ENCODE measurements at regions not wholly inside any gene's neighbourhood (a gene's known extent, or its start where the extent isn't known, plus 50 kb on each side); places are given as distances from the start of the nearest gene placed in this dataset.
A peak's percentile ranks its signal among the peaks of the same experiment; 100 is the strongest.

GRCh38 chr2:107242811-107243210, 356.8 kb upstream of the ST6GAL2 start:
- in situ Hi-C loops (cut with HindIII; ENCODE audit: low pct_unique_long_range_greater_than_20kb, low sequenced_read_pairs) = no loop called here
- no peak for TF ChIP-seq JUND (IDR thresholded peaks at IDR 0.05; ENCODE audit: low read depth)
- no peak for DNase-seq (ENCODE audit: low read depth in 1 of 2, low spot score in 1 of 2)

GRCh38 chr2:107248932-107249331, 363.0 kb upstream of the ST6GAL2 start:
- no peak for DNase-seq (ENCODE audit: low read depth in 1 of 2, low spot score in 1 of 2)
- no peak for TF ChIP-seq JUND (IDR thresholded peaks at IDR 0.05; ENCODE audit: low read depth)
- in situ Hi-C loops (cut with HindIII; ENCODE audit: low pct_unique_long_range_greater_than_20kb, low sequenced_read_pairs) = no loop called here

- no peak for TF ChIP-seq JUND (IDR thresholded peaks at IDR 0.05; ENCODE audit: low read depth)
- DNase-seq (ENCODE audit: low read depth in 1 of 2, low spot score in 1 of 2) = no peak
- in situ Hi-C loops (cut with HindIII; ENCODE audit: low pct_unique_long_range_greater_than_20kb, low sequenced_read_pairs) = no loop called here
Measured at GRCh38 chr2:107255744-107256143, 369.8 kb upstream of the ST6GAL2 start.

GRCh38 chr2:107258531-107259407, 372.8 kb upstream of the ST6GAL2 start:
- no peak for DNase-seq (ENCODE audit: low read depth in 1 of 2, low spot score in 1 of 2)
- TF ChIP-seq JUND (IDR thresholded peaks at IDR 0.05; ENCODE audit: low read depth) = no peak
- in situ Hi-C loops (cut with HindIII; ENCODE audit: low pct_unique_long_range_greater_than_20kb, low sequenced_read_pairs) = no loop called here

GRCh38 chr2:107259408-107260195, 373.6 kb upstream of the ST6GAL2 start:
- in situ Hi-C loops (cut with HindIII; ENCODE audit: low pct_unique_long_range_greater_than_20kb, low sequenced_read_pairs) = no loop called here
- no peak for TF ChIP-seq JUND (IDR thresholded peaks at IDR 0.05; ENCODE audit: low read depth)
- DNase-seq (ENCODE audit: low read depth in 1 of 2, low spot score in 1 of 2) = no peak

- DNase-seq (ENCODE audit: low read depth in 1 of 2, low spot score in 1 of 2) = no peak
- in situ Hi-C loops (cut with HindIII; ENCODE audit: low pct_unique_long_range_greater_than_20kb, low sequenced_read_pairs) = no loop called here
- no peak for TF ChIP-seq JUND (IDR thresholded peaks at IDR 0.05; ENCODE audit: low read depth)
Measured at GRCh38 chr2:107263628-107264027, 377.7 kb upstream of the ST6GAL2 start.

- no peak for TF ChIP-seq JUND (IDR thresholded peaks at IDR 0.05; ENCODE audit: low read depth)
- in situ Hi-C loops (cut with HindIII; ENCODE audit: low pct_unique_long_range_greater_than_20kb, low sequenced_read_pairs) = no loop called here
- DNase-seq (ENCODE audit: low read depth in 1 of 2, low spot score in 1 of 2) = no peak
Measured at GRCh38 chr2:107264184-107264583, 378.2 kb upstream of the ST6GAL2 start.

- in situ Hi-C loops (cut with HindIII; ENCODE audit: low pct_unique_long_range_greater_than_20kb, low sequenced_read_pairs) = no loop called here
Measured at GRCh38 chr2:107266555-107266954, 380.6 kb upstream of the ST6GAL2 start.

GRCh38 chr2:107267086-107267485, 381.1 kb upstream of the ST6GAL2 start:
- no peak for DNase-seq (ENCODE audit: low read depth in 1 of 2, low spot score in 1 of 2)
- TF ChIP-seq JUND (IDR thresholded peaks at IDR 0.05; ENCODE audit: low read depth) = no peak
- in situ Hi-C loops (cut with HindIII; ENCODE audit: low pct_unique_long_range_greater_than_20kb, low sequenced_read_pairs) = no loop called here

More at GRCh38 chr2:107266555-107266954, 380.6 kb upstream of the ST6GAL2 start:
- DNase-seq (ENCODE audit: low read depth in 1 of 2, low spot score in 1 of 2) = no peak
- TF ChIP-seq JUND (IDR thresholded peaks at IDR 0.05; ENCODE audit: low read depth) = no peak

GRCh38 chr2:107276034-107276433, 390.1 kb upstream of the ST6GAL2 start:
- no peak for TF ChIP-seq JUND (IDR thresholded peaks at IDR 0.05; ENCODE audit: low read depth)
- in situ Hi-C loops (cut with HindIII; ENCODE audit: low pct_unique_long_range_greater_than_20kb, low sequenced_read_pairs) = no loop called here
- peak in 1 of 2 experiments; percentile 61 for DNase-seq (ENCODE audit: low read depth in 1 of 2, low spot score in 1 of 2)

- DNase-seq (ENCODE audit: low read depth in 1 of 2, low spot score in 1 of 2) = no peak
- TF ChIP-seq JUND (IDR thresholded peaks at IDR 0.05; ENCODE audit: low read depth) = no peak
- in situ Hi-C loops (cut with HindIII; ENCODE audit: low pct_unique_long_range_greater_than_20kb, low sequenced_read_pairs) = no loop called here
Measured at GRCh38 chr2:107278672-107279071, 392.7 kb upstream of the ST6GAL2 start.

- no peak for DNase-seq (ENCODE audit: low read depth in 1 of 2, low spot score in 1 of 2)
- TF ChIP-seq JUND (IDR thresholded peaks at IDR 0.05; ENCODE audit: low read depth) = no peak
- in situ Hi-C loops (cut with HindIII; ENCODE audit: low pct_unique_long_range_greater_than_20kb, low sequenced_read_pairs) = no loop called here
Measured at GRCh38 chr2:107281637-107282036, 395.7 kb upstream of the ST6GAL2 start.

- no peak for DNase-seq (ENCODE audit: low read depth in 1 of 2, low spot score in 1 of 2)
- no peak for TF ChIP-seq JUND (IDR thresholded peaks at IDR 0.05; ENCODE audit: low read depth)
- in situ Hi-C loops (cut with HindIII; ENCODE audit: low pct_unique_long_range_greater_than_20kb, low sequenced_read_pairs) = no loop called here
Measured at GRCh38 chr2:107282135-107282534, 396.2 kb upstream of the ST6GAL2 start.
